PC-9 (cell line): ENCODE measurements at regions not wholly inside any gene's neighbourhood (a gene's known extent, or its start where the extent isn't known, plus 50 kb on each side); places are given as distances from the start of the nearest gene placed in this dataset.

ENCODE experiments used
- BruUV-seq: library from RNA; stranded (reverse); fragments of 400-500 nt; replicated peaks from 2 replicates; lab custom pipeline; 2021; lab: Mats Ljungman, UMichigan
- CTCF ChIA-PET: fragments of 300-600 bp; sonication (Branson Sonifier 250); formaldehyde crosslinking; loops from one replicate; lab custom pipeline; 2022; ENCODE audit warnings: antibody characterized with exemption; lab: Charles Lee
- POLR2A ChIA-PET: fragments of 300-600 bp; sonication (Branson Sonifier 250); formaldehyde crosslinking; loops from one replicate; lab custom pipeline; 2022; ENCODE audit warnings: antibody characterized with exemption; ENCODE audit not compliant: unreplicated experiment; lab: Charles Lee
- DNase-seq, 2 experiments: peaks; one replicate each; pipeline versions ENCODE4 v3.0.0 to v3.0.0-alpha.2; 2015 to 2022; ENCODE audit warnings: mixed read lengths in 1 of 2
- H2AFZ ChIP-seq: fragments of 200-600 bp; sonication (generic); 2 replicates; pipeline ENCODE4 v1.8.1; 2017; ENCODE audit warnings: antibody characterized with exemption
- H3F3A ChIP-seq: fragments of 200-600 bp; sonication (generic); 2 replicates; pipeline ENCODE4 v1.8.1; 2017; ENCODE audit warnings: antibody characterized with exemption, mild to moderate bottlenecking, low read depth; ENCODE audit not compliant: insufficient read depth
- H3K27ac ChIP-seq: fragments of 200-600 bp; sonication (generic); 2 replicates; pipeline ENCODE4 v1.6.1; 2016; ENCODE audit warnings: mixed run types
- H3K27me3 ChIP-seq: fragments of 200-600 bp; sonication (generic); 2 replicates; pipeline ENCODE4 v1.6.1; 2016; ENCODE audit warnings: low read depth, mixed run types; ENCODE audit not compliant: insufficient read depth
- H3K36me3 ChIP-seq: fragments of 200-600 bp; sonication (generic); 2 replicates; pipeline ENCODE4 v1.6.1; 2016; ENCODE audit warnings: low read depth, mixed run types
- H3K4me1 ChIP-seq: fragments of 200-600 bp; sonication (generic); replicated peaks from 2 replicates; pipeline ENCODE4 v1.6.1; 2016; ENCODE audit warnings: mixed run types; ENCODE audit not compliant: insufficient read depth
- H3K4me2 ChIP-seq: fragments of 200-600 bp; sonication (generic); 2 replicates; pipeline ENCODE4 v1.6.1; 2017; ENCODE audit warnings: mixed run types
- H3K4me3 ChIP-seq: fragments of 200-600 bp; sonication (generic); 2 replicates; pipeline ENCODE4 v1.6.1; 2016; ENCODE audit warnings: mixed run types
- H3K79me2 ChIP-seq: fragments of 200-600 bp; sonication (generic); 2 replicates; pipeline ENCODE4 v1.6.1; 2017; ENCODE audit warnings: low read depth, mixed run types
- H3K9me2 ChIP-seq: fragments of 200-600 bp; sonication (generic); 2 replicates; pipeline ENCODE4 v1.8.1; 2017; ENCODE audit warnings: mild to moderate bottlenecking; ENCODE audit not compliant: insufficient read depth
- H3K9me3 ChIP-seq: fragments of 200-600 bp; sonication (generic); 2 replicates; pipeline ENCODE4 v1.8.1; 2016; ENCODE audit warnings: low read depth; ENCODE audit not compliant: insufficient read depth
- H4K20me1 ChIP-seq: fragments of 200-600 bp; sonication (generic); 2 replicates; pipeline ENCODE4 v1.8.1; 2017; ENCODE audit not compliant: insufficient read depth
- EZH2 ChIP-seq: fragments of 200-600 bp; sonication (generic); IDR thresholded peaks from 2 replicates; pipeline ENCODE4 v1.8.0; 2017; ENCODE audit warnings: antibody characterized with exemption, low read depth
- intact Hi-C: fragments of 100-400 bp; cut with micrococcal nuclease; formaldehyde crosslinking; loops from one replicate; pipeline ENCODE4 v1.10.0; 2022; ENCODE audit not compliant: unreplicated experiment
- TF ChIP-seq, protein P1 (sequence below): fragments of 200-600 bp; sonication (generic); conservative IDR thresholded peaks from 2 replicates; pipeline ENCODE4 v1.6.1; 2017; ENCODE audit warnings: mixed run types, antibody characterized with exemption, mild to moderate bottlenecking, moderate library complexity

DNA sequence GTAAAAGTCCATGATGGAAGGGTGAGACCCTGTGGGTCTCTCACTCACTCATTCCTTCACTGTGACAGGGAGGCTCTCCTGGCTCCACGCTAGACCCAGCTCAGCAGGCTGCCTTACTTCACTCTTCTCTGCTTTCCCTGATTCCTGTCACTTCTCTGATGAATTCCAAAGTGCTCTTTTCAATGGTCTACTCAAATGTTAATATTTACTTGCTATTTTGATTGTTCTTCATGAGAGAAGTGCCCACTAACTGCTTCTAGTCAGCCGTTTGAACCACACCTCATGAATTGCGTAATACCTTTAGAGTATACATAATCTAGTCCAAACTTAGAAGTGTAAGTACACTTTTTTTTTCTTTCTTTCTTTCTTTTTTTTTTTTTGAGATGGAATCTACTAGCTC is 1350.2 kb upstream of the RAG2 start:
- H3K4me3 ChIP-seq: no peak overlapping the region
- ChIA-PET CTCF (no interaction called here), POLR2A (no interaction called here)
- no peaks in the 10 kb centered on the region for H3K9me2 ChIP-seq
- no peak overlapping the region for H3K4me2 ChIP-seq
- no peaks in the 10 kb centered on the region for H3K36me3 ChIP-seq
- BruUV-seq: no TSS peak
- intact Hi-C loops: no loop called here
- H3K27me3 ChIP-seq: no peaks in the 10 kb centered on the region
- no peaks in the 10 kb centered on the region for H3K79me2 ChIP-seq
- no peaks in the 10 kb centered on the region for H3K4me1 ChIP-seq
- peaks cover 13% of the 10 kb centered on the region; the same call in 1 of the 2 replicates for H3K9me3 ChIP-seq
- no peak overlapping the region for H2AFZ ChIP-seq
- H3F3A ChIP-seq: no peaks in the 10 kb centered on the region
- no peak overlapping the region for H3K27ac ChIP-seq
- H4K20me1 ChIP-seq: no peaks in the 10 kb centered on the region
- DNase-seq: no peak
- TF ChIP-seq, protein P1, sequence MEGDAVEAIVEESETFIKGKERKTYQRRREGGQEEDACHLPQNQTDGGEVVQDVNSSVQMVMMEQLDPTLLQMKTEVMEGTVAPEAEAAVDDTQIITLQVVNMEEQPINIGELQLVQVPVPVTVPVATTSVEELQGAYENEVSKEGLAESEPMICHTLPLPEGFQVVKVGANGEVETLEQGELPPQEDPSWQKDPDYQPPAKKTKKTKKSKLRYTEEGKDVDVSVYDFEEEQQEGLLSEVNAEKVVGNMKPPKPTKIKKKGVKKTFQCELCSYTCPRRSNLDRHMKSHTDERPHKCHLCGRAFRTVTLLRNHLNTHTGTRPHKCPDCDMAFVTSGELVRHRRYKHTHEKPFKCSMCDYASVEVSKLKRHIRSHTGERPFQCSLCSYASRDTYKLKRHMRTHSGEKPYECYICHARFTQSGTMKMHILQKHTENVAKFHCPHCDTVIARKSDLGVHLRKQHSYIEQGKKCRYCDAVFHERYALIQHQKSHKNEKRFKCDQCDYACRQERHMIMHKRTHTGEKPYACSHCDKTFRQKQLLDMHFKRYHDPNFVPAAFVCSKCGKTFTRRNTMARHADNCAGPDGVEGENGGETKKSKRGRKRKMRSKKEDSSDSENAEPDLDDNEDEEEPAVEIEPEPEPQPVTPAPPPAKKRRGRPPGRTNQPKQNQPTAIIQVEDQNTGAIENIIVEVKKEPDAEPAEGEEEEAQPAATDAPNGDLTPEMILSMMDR: no peak
- TF ChIP-seq EZH2: no peak

DNA sequence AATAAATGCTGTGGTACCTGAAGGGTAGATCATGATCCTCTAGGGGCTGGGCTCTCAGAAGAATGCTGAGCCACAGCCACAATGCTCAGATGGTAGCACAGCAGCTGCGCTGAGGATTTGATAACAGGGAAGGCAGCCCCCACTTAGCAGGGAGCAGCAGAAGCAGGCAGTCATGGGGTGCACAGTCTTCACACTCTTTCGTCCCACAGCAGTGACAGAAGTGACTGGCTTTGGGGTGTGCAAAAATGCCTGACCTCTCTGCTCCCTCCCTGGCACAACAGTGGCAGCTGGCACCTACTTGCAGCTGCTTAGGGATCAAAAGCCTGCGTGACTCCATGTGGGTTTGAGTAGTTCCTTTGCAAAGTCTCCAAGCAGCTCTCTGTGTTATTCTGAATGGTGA is 1349.8 kb upstream of the RAG2 start:
- Histone ChIP-seq H3K27me3 (no peaks in the 10 kb centered on the region), H2AFZ (no peak overlapping the region), H3K9me2 (no peaks in the 10 kb centered on the region), H3K4me3 (no peak overlapping the region), H3K9me3 (peaks cover 16% of the 10 kb centered on the region; the same call in 1 of the 2 replicates), H3K4me2 (no peak overlapping the region), H3K36me3 (no peaks in the 10 kb centered on the region), H4K20me1 (no peaks in the 10 kb centered on the region), H3K27ac (no peak overlapping the region), H3K4me1 (no peaks in the 10 kb centered on the region), H3F3A (no peaks in the 10 kb centered on the region), H3K79me2 (no peaks in the 10 kb centered on the region)
- POLR2A ChIA-PET: no interaction called here
- intact Hi-C loops: loop anchor here (2.0 kb wide), 1 partner anchor 843 kb away; no protein-coding TSS in a partner anchor
- TF ChIP-seq, protein P1: no peak
- no peak for TF ChIP-seq EZH2
- no peak for DNase-seq
- BruUV-seq: no TSS peak
- CTCF ChIA-PET: no interaction called here

DNA sequence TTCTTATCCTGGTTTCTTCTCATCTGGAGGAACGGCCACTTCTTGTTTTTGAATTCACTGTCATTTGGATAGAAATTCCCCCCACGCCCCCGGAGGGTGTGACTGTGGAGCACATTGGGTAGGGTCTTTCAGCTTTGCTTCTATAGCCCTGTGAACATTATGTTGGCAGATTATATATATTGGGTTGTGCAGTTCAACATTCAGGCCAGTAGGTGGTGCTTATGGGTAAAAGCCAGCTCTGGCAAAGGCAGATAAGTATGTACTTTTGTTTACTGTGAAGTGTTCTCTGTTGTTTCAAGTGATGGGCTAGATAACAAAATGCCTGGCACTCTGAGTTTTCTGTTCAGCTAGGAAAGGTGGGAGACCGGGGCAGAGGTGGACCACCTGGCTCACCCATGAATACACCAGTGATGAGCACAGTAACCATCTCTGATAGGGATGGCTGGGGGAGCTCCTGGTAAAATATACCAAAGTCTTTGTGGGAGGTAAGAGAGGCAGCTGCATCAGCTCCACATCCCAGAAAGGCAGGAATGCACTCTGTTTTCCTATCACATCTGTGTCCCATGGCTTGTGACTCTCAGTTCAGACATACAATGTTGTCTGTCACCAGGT is 1348.2 kb upstream of the RAG2 start:
- ChIA-PET POLR2A (no interaction called here), CTCF (interaction anchor here (0.5 kb wide), 1 partner anchor 782 kb away, joined by 3 read pairs; no protein-coding TSS in a partner anchor)
- intact Hi-C loops: loop anchor here (2.0 kb wide), 1 partner anchor 845 kb away; no protein-coding TSS in a partner anchor
- TF ChIP-seq, protein P1: peak; percentile 95
- TF ChIP-seq EZH2: no peak
- Histone ChIP-seq H2AFZ (no peak overlapping the region), H3K4me1 (no peaks in the 10 kb centered on the region; the same call in 1 of the 2 replicates), H3K4me2 (no peak overlapping the region), H3K36me3 (no peaks in the 10 kb centered on the region), H3K27me3 (no peaks in the 10 kb centered on the region), H3K27ac (no peak overlapping the region), H3K9me2 (no peaks in the 10 kb centered on the region), H3K9me3 (peaks cover 22% of the 10 kb centered on the region; the same call in 1 of the 2 replicates), H3K4me3 (no peak overlapping the region), H3K79me2 (no peaks in the 10 kb centered on the region), H3F3A (no peaks in the 10 kb centered on the region), H4K20me1 (no peaks in the 10 kb centered on the region)
- peak in 1 of 2 experiments; percentile 35 for DNase-seq
- no TSS peak for BruUV-seq
